OCI-LY3 (cell line): ENCODE measurements at regions not wholly inside any gene's neighbourhood (a gene's known extent, or its start where the extent isn't known, plus 50 kb on each side); places are given as distances from the start of the nearest gene placed in this dataset.

ENCODE experiments used
- H2AFZ ChIP-seq: fragments of 200-600, 300-600 bp; shearing (Covaris generic); 2 replicates; pipeline ENCODE4 v1.6.0; 2014; ENCODE audit warnings: antibody characterized with exemption, low read depth, low read length
- H3K27ac ChIP-seq: fragments of 200-600, 300-600 bp; sonication (generic); 2 replicates; pipeline ENCODE4 v1.5.1; 2014; ENCODE audit warnings: mild to moderate bottlenecking, low read length, moderate library complexity, mixed read lengths
- H3K27me3 ChIP-seq: fragments of 200-600, 300-600 bp; sonication (generic); 2 replicates; pipeline ENCODE4 v1.6.1; 2014; ENCODE audit warnings: low read depth, low read length, mixed read lengths
- H3K36me3 ChIP-seq: fragments of 200-600, 300-600 bp; sonication (generic); replicated peaks from 2 replicates; pipeline ENCODE3; 2014; ENCODE audit warnings: low read depth, low read length, mixed read lengths
- H3K4me1 ChIP-seq: fragments of 300-600, 200-600 bp; sonication (generic); 2 replicates; pipeline ENCODE4 v1.6.1; 2014; ENCODE audit warnings: low read length, mixed read lengths
- H3K4me2 ChIP-seq: fragments of 200-600, 300-600 bp; sonication (generic); 2 replicates; pipeline ENCODE4 v1.6.1; 2014; ENCODE audit warnings: low read length, mixed read lengths
- H3K4me3 ChIP-seq: fragments of 300-600, 200-600 bp; sonication (generic); 2 replicates; pipeline ENCODE4 v1.5.1; 2014; ENCODE audit warnings: antibody characterized with exemption, mild to moderate bottlenecking, low read length, moderate library complexity
- H3K79me2 ChIP-seq: fragments of 300-600, 200-600 bp; shearing (Covaris generic); 2 replicates; pipeline ENCODE4 v1.6.1; 2014; ENCODE audit warnings: mild to moderate bottlenecking, low read length, mixed read lengths
- H3K9ac ChIP-seq: fragments of 300-600, 200-600 bp; shearing (Covaris generic); 2 replicates; pipeline ENCODE4 v1.6.0; 2014; ENCODE audit warnings: mild to moderate bottlenecking, low read length, moderate library complexity
- H3K9me3 ChIP-seq: fragments of 200-600, 300-600 bp; shearing (Covaris generic); 2 replicates; pipeline ENCODE4 v1.6.1; 2014; ENCODE audit warnings: low read length, mixed read lengths; ENCODE audit not compliant: insufficient read depth
- H4K20me1 ChIP-seq: fragments of 200-600, 300-600 bp; sonication (generic); 2 replicates; pipeline ENCODE4 v1.6.1; 2016; ENCODE audit warnings: low read length, mixed read lengths; ENCODE audit not compliant: insufficient read depth
- EZH2phosphoT487 ChIP-seq: fragments of 200-600 bp; shearing (Covaris generic); IDR thresholded peaks from 2 replicates; pipeline ENCODE4 v1.6.1; 2018; ENCODE audit warnings: antibody characterized with exemption, mixed run types, low read depth
- TF ChIP-seq, protein P1 (sequence below): fragments of 200-600, 300-600 bp; sonication (generic); IDR thresholded peaks from 2 replicates; pipeline ENCODE4 v1.5.1; 2014; ENCODE audit warnings: antibody characterized with exemption, low read length, low read depth

DNA sequence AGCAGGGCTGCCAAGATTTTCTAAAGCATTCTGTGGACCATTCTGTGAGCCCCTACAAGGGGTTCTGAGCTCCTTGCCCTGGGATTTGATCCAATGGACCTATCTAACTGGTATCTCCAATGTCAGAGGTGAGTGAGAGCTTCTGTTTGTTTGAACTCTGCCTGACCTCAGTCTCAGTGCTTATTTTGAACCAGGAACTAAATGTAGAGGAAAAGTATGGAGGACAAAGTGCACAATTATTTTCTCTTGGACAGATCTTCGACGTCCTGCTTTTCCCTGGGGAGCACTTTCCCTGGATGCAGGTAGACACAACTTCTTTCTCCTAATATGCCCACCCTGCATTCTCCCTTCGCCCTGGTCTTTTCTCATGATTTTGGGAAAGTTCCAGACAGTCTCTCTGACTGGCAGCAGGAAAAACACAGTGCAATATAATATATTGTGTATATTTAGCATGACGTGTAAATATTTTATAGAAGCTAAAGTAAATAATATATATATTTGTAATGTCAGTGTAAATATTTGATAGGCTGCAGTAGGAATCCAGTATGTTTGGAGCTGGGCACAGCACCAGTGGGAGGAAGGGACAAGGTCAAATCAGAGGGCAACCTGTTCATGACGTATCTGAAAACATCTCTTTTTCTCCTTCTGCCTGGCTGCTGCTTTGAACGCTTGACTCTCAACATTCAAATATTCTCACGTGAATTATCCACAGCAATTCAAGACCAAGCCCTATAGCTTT lies 184.0 kb upstream of the LYZL1 start:
- H3K9me3 ChIP-seq = no peaks in the 10 kb centered on the region
- H3K79me2 ChIP-seq = no peaks in the 10 kb centered on the region
- no peak overlapping the region for H3K27ac ChIP-seq
- H3K4me3 ChIP-seq = no peak overlapping the region
- H3K27me3 ChIP-seq = no peaks in the 10 kb centered on the region
- H4K20me1 ChIP-seq = no peaks in the 10 kb centered on the region
- no peak overlapping the region for H3K9ac ChIP-seq
- H3K4me1 ChIP-seq = no peaks in the 10 kb centered on the region
- TF ChIP-seq, protein P1, sequence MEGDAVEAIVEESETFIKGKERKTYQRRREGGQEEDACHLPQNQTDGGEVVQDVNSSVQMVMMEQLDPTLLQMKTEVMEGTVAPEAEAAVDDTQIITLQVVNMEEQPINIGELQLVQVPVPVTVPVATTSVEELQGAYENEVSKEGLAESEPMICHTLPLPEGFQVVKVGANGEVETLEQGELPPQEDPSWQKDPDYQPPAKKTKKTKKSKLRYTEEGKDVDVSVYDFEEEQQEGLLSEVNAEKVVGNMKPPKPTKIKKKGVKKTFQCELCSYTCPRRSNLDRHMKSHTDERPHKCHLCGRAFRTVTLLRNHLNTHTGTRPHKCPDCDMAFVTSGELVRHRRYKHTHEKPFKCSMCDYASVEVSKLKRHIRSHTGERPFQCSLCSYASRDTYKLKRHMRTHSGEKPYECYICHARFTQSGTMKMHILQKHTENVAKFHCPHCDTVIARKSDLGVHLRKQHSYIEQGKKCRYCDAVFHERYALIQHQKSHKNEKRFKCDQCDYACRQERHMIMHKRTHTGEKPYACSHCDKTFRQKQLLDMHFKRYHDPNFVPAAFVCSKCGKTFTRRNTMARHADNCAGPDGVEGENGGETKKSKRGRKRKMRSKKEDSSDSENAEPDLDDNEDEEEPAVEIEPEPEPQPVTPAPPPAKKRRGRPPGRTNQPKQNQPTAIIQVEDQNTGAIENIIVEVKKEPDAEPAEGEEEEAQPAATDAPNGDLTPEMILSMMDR = no peak
- no peak for TF ChIP-seq EZH2phosphoT487
- no peak overlapping the region for H3K4me2 ChIP-seq
- H2AFZ ChIP-seq = no peak overlapping the region
- no peaks in the 10 kb centered on the region for H3K36me3 ChIP-seq

DNA sequence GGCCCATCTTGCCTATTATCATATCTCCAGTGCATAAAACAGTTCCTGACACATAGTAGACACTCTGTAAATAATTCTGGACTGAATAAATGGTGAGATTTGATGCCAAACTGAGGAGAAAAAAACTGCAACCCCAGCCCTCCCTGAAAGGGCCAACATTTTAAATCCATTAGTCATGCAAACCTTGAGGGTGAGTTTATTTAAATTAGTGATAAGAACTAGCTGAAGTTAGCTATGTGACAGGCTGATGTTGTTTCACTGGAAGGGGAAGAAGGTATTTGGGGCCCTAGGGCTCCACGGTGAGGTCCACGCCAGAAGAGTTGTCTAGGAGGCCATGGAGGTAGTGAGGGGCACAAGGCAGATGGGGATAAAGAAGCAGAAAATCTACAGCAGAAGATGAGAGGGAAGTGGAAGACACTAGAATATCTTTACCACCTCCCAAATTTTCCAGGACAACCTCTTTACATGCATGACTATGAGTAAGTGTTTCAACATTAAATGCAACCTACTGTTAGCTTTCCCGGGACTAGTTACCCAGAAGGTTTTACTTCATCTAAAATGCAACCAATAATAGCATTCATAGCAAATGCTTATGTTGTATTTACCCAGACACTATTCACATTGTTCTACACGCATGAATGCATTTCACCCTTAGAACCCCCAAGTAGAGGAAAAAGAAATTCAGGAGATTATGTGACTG lies 183.2 kb upstream of the LYZL1 start:
- Histone ChIP-seq H3K9ac (no peak overlapping the region), H4K20me1 (no peaks in the 10 kb centered on the region), H3K9me3 (no peaks in the 10 kb centered on the region), H3K27me3 (no peaks in the 10 kb centered on the region), H3K4me1 (no peaks in the 10 kb centered on the region), H3K4me3 (no peak overlapping the region), H2AFZ (no peak overlapping the region), H3K79me2 (no peaks in the 10 kb centered on the region), H3K36me3 (no peaks in the 10 kb centered on the region), H3K4me2 (no peak overlapping the region), H3K27ac (no peak overlapping the region)
- TF ChIP-seq, protein P1 = no peak
- no peak for TF ChIP-seq EZH2phosphoT487

DNA sequence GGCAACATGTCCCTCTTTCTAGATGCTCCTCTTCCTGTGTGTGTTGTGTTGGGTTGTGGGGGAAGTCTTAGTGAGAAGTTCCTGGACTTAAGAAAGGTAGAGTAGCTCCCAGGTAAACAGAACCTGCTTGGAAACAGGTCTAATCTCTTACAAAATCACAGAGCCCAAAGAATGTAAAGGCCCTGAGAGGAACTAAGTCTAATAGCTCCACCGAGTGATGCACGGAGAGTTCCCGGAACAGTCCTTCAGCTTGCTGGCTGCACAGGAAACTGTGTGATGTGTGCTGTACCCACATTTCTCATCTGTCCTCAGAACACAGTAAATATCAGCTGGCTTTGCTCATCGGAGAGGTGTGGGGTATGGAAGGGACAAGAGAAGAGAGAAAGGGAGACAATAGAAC lies 182.6 kb upstream of the LYZL1 start:
- Histone ChIP-seq H3K27me3 (no peaks in the 10 kb centered on the region), H2AFZ (no peak overlapping the region), H3K9me3 (no peaks in the 10 kb centered on the region), H3K36me3 (no peaks in the 10 kb centered on the region), H3K4me3 (no peak overlapping the region), H3K4me2 (no peak overlapping the region), H3K9ac (no peak overlapping the region), H3K27ac (no peak overlapping the region), H4K20me1 (no peaks in the 10 kb centered on the region), H3K79me2 (no peaks in the 10 kb centered on the region), H3K4me1 (no peaks in the 10 kb centered on the region)
- TF ChIP-seq, protein P1 = no peak
- TF ChIP-seq EZH2phosphoT487 = no peak

DNA sequence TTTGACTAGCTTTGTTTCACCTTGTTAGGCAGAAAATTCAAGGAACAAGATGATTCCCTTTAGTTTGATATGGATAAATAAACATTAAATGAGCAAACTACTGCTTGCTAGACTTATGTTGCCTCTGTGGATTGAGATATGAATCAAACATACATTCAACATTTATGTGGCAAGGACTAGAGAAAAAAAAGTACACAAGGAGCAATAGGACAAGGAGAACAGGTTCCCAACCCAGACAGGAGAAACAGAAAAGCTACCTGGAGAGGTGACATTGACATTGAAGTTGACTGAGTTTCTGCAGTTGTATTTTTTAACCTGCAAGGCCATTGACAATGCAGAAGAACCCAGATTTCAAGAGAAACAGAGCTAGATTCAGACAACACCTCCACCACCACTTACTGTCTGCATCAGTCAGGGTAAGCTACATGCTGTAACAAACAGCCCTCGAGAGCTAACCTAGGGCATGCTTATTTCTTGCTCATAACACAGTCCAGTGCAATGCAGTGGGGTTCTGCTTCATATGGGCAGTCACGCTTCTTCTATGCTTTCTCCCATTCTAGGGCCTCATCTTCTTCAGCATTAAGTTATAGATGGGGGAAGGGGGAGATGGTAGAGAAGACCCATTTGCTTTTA lies 180.9 kb upstream of the LYZL1 start:
- H3K4me1 ChIP-seq = no peaks in the 10 kb centered on the region
- H3K27ac ChIP-seq = no peak overlapping the region
- H3K4me2 ChIP-seq = no peak overlapping the region
- TF ChIP-seq, protein P1 = no peak
- TF ChIP-seq EZH2phosphoT487 = no peak
- no peaks in the 10 kb centered on the region for H3K9me3 ChIP-seq
- H3K9ac ChIP-seq = no peak overlapping the region
- H3K4me3 ChIP-seq = no peak overlapping the region
- H4K20me1 ChIP-seq = no peaks in the 10 kb centered on the region
- H2AFZ ChIP-seq = no peak overlapping the region
- no peaks in the 10 kb centered on the region for H3K36me3 ChIP-seq
- no peaks in the 10 kb centered on the region for H3K27me3 ChIP-seq
- H3K79me2 ChIP-seq = no peaks in the 10 kb centered on the region
